OCI-LY3 (cell line): ENCODE measurements at regions not wholly inside any gene's neighbourhood (a gene's known extent, or its start where the extent isn't known, plus 50 kb on each side); places are given as distances from the start of the nearest gene placed in this dataset.

Source experiments
- H2AFZ ChIP-seq: fragments of 200-600, 300-600 bp; shearing (Covaris generic); 2 replicates; pipeline ENCODE4 v1.6.0; 2014; ENCODE audit warnings: antibody characterized with exemption, low read depth, low read length
- H3K27ac ChIP-seq: fragments of 200-600, 300-600 bp; sonication (generic); 2 replicates; pipeline ENCODE4 v1.5.1; 2014; ENCODE audit warnings: mild to moderate bottlenecking, low read length, moderate library complexity, mixed read lengths
- H3K27me3 ChIP-seq: fragments of 200-600, 300-600 bp; sonication (generic); 2 replicates; pipeline ENCODE4 v1.6.1; 2014; ENCODE audit warnings: low read depth, low read length, mixed read lengths
- H3K36me3 ChIP-seq: fragments of 200-600, 300-600 bp; sonication (generic); replicated peaks from 2 replicates; pipeline ENCODE3; 2014; ENCODE audit warnings: low read depth, low read length, mixed read lengths
- H3K4me1 ChIP-seq: fragments of 300-600, 200-600 bp; sonication (generic); 2 replicates; pipeline ENCODE4 v1.6.1; 2014; ENCODE audit warnings: low read length, mixed read lengths
- H3K4me2 ChIP-seq: fragments of 200-600, 300-600 bp; sonication (generic); 2 replicates; pipeline ENCODE4 v1.6.1; 2014; ENCODE audit warnings: low read length, mixed read lengths
- H3K4me3 ChIP-seq: fragments of 300-600, 200-600 bp; sonication (generic); 2 replicates; pipeline ENCODE4 v1.5.1; 2014; ENCODE audit warnings: antibody characterized with exemption, mild to moderate bottlenecking, low read length, moderate library complexity
- H3K79me2 ChIP-seq: fragments of 300-600, 200-600 bp; shearing (Covaris generic); 2 replicates; pipeline ENCODE4 v1.6.1; 2014; ENCODE audit warnings: mild to moderate bottlenecking, low read length, mixed read lengths
- H3K9ac ChIP-seq: fragments of 300-600, 200-600 bp; shearing (Covaris generic); 2 replicates; pipeline ENCODE4 v1.6.0; 2014; ENCODE audit warnings: mild to moderate bottlenecking, low read length, moderate library complexity
- H3K9me3 ChIP-seq: fragments of 200-600, 300-600 bp; shearing (Covaris generic); 2 replicates; pipeline ENCODE4 v1.6.1; 2014; ENCODE audit warnings: low read length, mixed read lengths; ENCODE audit not compliant: insufficient read depth
- H4K20me1 ChIP-seq: fragments of 200-600, 300-600 bp; sonication (generic); 2 replicates; pipeline ENCODE4 v1.6.1; 2016; ENCODE audit warnings: low read length, mixed read lengths; ENCODE audit not compliant: insufficient read depth
- CTCF ChIP-seq: fragments of 200-600, 300-600 bp; sonication (generic); IDR thresholded peaks from 2 replicates; pipeline ENCODE4 v1.5.1; 2014; ENCODE audit warnings: antibody characterized with exemption, low read length, low read depth
- EZH2phosphoT487 ChIP-seq: fragments of 200-600 bp; shearing (Covaris generic); IDR thresholded peaks from 2 replicates; pipeline ENCODE4 v1.6.1; 2018; ENCODE audit warnings: antibody characterized with exemption, mixed run types, low read depth

DNA sequence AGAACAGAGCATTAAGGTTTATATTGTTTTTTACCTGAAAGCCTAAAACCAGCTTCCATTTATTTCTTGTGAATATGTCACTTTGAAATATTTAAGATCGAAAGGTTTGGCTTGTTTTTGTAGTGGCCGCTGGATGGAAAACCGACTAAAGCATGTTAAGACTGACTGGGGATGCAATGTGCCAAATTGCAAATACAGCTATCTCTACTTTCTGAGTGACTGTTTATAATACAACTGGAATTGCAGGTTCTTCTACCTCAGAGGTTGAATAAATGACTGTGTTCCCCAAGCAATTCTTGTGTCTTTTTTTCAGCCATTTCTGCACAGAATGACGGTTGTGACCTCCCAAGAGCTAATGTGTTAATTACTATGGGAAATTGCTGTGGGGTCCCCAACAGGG, 50.0 kb upstream of the TMTC4 start:
- no peak overlapping the region for H2AFZ ChIP-seq
- no peaks in the 10 kb centered on the region for H3K36me3 ChIP-seq
- H3K4me3 ChIP-seq: no peak overlapping the region
- no peaks in the 10 kb centered on the region for H3K27me3 ChIP-seq
- H3K9me3 ChIP-seq: 0 out of 2 replicates have a peak, but pooled peaks cover 6% of the 10 kb centered on the region
- no peak overlapping the region for H3K27ac ChIP-seq
- H3K4me1 ChIP-seq: peaks cover 15% of the 10 kb centered on the region
- no peak overlapping the region for H3K9ac ChIP-seq
- H3K4me2 ChIP-seq: no peak overlapping the region
- no peaks in the 10 kb centered on the region for H4K20me1 ChIP-seq
- TF ChIP-seq CTCF (no peak), EZH2phosphoT487 (no peak)
- no peaks in the 10 kb centered on the region for H3K79me2 ChIP-seq
